LNCAP (cell line): ENCODE measurements at regions not wholly inside any gene's neighbourhood (a gene's known extent, or its start where the extent isn't known, plus 50 kb on each side); places are given as distances from the start of the nearest gene placed in this dataset.

Source experiments
- CTCF ChIP-seq: fragments of 450-650 bp; IDR thresholded peaks from 2 replicates; pipeline ENCODE4 v1.5.1; 2017; ENCODE audit warnings: mild to moderate bottlenecking

GRCh38 chr2:124967325-124967724, 942.2 kb downstream of the CNTNAP5 start:
- TF ChIP-seq CTCF = no peak

GRCh38 chr2:124970030-124970429, 944.9 kb downstream of the CNTNAP5 start:
- TF ChIP-seq CTCF = no peak

DNA sequence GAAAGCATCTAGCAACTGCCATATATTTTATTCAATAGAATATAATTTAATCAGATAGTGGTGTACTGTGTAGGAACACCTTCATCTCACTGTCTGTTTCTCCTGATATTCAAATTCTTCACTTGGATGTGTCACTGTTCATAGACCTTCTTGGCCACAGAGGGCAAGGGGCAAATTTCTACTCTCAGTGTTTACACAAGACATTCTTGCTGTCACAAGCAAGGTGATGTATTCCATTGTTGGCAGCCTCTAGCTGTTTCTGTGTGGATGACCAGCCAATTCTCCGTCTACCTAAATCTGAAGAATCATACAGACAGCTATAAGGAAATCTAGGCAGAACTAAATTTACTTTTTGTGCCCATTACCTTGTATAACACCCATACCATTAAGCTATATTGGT, 948.3 kb downstream of the CNTNAP5 start:
- TF ChIP-seq CTCF = no peak

GRCh38 chr2:124975224-124975623, 950.1 kb downstream of the CNTNAP5 start:
- TF ChIP-seq CTCF = no peak

DNA sequence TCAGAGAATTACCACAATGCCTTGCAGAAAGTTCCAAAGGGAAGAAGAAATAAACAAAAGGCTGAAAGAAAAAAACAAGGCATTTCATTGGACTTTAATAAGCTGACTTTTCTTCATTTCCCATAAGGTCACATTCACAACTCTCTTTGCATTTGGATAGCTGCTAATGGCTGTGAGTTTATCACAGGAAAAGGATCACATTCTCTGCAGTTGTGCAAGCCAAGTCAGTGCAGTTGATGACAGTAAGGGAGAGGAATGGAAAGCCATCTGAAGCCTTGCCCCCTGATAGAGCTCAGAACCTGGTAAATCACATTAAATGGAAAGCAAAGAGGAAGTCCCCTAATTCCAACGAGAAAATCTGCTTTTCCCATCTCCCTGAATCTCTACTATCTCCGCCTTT, 950.6 kb downstream of the CNTNAP5 start:
- no peak for TF ChIP-seq CTCF

DNA sequence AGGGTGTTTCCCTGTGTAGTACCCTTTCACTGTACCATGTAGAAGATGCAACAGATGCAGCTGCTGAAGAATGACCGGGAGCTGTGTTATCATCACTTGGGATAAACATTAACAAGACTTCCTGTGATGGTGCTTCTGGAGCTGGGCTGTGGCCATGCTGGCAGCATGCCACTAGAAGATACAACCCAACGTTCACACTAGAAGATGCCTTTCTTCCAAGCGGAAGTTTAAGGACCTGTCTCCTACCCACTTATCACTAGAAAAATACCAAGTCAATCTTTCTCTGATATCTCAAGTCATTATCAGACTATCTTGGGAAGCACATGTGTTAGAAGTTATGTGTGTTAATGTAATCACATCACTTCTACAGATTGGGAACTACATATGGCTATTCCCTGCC, 953.5 kb downstream of the CNTNAP5 start:
- no peak for TF ChIP-seq CTCF

DNA sequence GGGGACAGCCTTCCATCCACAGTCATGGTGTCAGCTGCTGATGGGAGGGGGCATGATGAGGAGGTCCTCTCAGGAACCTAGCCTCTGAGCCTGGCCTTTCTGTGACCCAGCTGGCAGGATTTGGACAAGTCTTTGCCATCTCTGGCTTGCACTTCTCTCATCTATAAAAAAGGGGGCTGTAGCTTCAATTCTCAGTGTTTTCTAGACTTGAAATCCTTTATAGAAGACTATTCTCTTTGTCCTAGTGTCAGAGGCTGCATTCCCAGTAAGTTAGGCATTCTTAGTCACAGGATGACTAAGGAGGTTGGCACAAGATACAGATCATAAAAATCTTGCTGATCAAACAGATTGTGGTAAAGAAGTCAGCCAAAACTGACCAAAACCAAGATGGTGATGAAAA, 958.5 kb downstream of the CNTNAP5 start:
- TF ChIP-seq CTCF = no peak

DNA sequence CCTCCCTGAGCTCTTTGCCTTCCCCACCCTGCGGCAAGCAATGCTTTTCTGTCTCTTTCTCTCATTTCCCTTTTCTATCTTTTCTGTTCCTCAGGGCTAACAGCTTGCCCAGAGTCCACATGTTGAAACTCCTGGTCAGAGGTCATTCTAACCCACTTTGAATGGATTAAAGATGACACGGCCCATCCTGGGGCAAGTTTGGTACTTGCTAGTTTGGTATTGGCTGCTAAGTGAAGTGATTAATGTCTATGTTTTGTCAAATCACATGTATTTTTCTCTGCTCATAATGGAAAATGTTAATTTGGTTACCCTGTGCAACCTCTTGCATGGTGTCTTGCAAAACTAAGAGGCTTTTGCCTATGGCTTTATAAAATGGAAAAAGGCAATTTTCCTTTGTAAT, 960.2 kb downstream of the CNTNAP5 start:
- no peak for TF ChIP-seq CTCF
